ENCODE measurements at regions not wholly inside any gene's neighbourhood (a gene's known extent, or its start where the extent isn't known, plus 50 kb on each side); places are given as distances from the start of the nearest gene placed in this dataset.
"Not testable (repeated sequence)": the region's sequence is repeated elsewhere in the genome, so short reads cannot be mapped to it uniquely, and the experiment has no call there.

DNA sequence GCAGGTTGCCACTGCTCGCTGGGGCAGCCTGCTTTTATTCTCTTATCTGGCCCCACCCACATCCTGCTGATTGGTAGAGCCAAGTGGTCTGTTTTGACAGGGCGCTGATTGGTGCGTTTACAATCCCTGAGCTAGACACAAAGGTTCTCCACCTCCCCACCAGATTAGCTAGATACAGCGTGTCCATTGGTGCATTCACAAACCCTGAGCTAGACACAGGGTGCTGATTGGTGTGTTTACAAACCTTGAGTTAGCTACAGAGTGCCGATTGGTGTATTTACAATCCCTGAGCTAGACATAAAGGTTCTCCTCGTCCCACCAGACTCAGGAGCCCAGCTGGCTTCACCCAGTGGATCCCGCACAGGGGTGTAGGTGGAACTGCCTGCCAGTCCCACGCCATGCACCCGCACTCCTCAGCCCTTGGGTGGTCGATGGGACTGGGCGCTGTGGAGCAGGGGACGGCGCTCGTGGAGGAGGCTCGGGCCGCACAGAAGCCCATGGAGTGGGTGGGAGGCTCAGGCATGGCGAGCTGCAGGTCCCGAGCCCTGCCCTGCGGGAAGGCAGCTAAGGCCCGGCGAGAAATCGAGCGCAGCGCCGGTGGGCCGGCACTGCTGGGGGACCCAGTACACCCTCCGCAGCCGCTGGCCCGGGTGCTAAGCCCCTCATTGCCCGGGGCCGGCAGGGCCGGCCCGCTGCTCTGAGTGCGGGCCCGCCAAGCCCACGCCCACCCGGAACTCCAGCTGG lies 1526.2 kb downstream of the SI start:
- TF ChIP-seq, protein P1, sequence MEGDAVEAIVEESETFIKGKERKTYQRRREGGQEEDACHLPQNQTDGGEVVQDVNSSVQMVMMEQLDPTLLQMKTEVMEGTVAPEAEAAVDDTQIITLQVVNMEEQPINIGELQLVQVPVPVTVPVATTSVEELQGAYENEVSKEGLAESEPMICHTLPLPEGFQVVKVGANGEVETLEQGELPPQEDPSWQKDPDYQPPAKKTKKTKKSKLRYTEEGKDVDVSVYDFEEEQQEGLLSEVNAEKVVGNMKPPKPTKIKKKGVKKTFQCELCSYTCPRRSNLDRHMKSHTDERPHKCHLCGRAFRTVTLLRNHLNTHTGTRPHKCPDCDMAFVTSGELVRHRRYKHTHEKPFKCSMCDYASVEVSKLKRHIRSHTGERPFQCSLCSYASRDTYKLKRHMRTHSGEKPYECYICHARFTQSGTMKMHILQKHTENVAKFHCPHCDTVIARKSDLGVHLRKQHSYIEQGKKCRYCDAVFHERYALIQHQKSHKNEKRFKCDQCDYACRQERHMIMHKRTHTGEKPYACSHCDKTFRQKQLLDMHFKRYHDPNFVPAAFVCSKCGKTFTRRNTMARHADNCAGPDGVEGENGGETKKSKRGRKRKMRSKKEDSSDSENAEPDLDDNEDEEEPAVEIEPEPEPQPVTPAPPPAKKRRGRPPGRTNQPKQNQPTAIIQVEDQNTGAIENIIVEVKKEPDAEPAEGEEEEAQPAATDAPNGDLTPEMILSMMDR (IDR thresholded peaks at IDR 0.05), result not testable (repeated sequence)
- TF ChIP-seq POLR2A (IDR thresholded peaks at IDR 0.05), result not testable (repeated sequence)
